ENCODE measurements at regions not wholly inside any gene's neighbourhood (a gene's known extent, or its start where the extent isn't known, plus 50 kb on each side); places are given as distances from the start of the nearest gene placed in this dataset.

DNA sequence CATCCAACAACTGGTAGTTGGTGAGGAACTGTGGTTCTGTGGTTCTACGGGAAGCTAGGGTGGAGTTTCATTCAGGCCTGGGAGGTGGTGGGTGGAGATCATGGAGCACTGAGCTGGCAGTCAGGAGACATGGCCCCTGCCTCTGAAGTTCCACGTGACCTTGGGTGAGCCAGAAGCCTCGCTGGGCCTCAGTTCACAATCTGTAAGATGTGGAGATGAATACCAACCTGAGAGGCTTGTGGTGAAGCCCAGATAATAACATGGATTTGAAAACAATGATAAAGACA lies 177.9 kb downstream of the MACROH2A1 start:
- TF ChIP-seq, protein P1, sequence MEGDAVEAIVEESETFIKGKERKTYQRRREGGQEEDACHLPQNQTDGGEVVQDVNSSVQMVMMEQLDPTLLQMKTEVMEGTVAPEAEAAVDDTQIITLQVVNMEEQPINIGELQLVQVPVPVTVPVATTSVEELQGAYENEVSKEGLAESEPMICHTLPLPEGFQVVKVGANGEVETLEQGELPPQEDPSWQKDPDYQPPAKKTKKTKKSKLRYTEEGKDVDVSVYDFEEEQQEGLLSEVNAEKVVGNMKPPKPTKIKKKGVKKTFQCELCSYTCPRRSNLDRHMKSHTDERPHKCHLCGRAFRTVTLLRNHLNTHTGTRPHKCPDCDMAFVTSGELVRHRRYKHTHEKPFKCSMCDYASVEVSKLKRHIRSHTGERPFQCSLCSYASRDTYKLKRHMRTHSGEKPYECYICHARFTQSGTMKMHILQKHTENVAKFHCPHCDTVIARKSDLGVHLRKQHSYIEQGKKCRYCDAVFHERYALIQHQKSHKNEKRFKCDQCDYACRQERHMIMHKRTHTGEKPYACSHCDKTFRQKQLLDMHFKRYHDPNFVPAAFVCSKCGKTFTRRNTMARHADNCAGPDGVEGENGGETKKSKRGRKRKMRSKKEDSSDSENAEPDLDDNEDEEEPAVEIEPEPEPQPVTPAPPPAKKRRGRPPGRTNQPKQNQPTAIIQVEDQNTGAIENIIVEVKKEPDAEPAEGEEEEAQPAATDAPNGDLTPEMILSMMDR (conservative IDR thresholded peaks at IDR 0.05 in 1 of 2, IDR thresholded peaks at IDR 0.05 in 1 of 2; ENCODE audit: extremely low read depth in 1 of 2, insufficient read depth in 1 of 2, low read depth in 1 of 2, low read length in 2 of 2), result no peak
- TF ChIP-seq EZH2 (IDR thresholded peaks at IDR 0.05; ENCODE audit: borderline replicate concordance, low read length), result no peak
